ENCODE measurements at regions not wholly inside any gene's neighbourhood (a gene's known extent, or its start where the extent isn't known, plus 50 kb on each side); places are given as distances from the start of the nearest gene placed in this dataset.

GRCh38 chr2:104638190-104638858, 215.6 kb upstream of the POU3F3 start:
- TF ChIP-seq REST (IDR thresholded peaks at IDR 0.05; ENCODE audit: low read depth) (no peak), YY1 (IDR thresholded peaks at IDR 0.05; ENCODE audit: low read depth) (no peak), EP300 (IDR thresholded peaks at IDR 0.05; ENCODE audit: borderline replicate concordance) (no peak), USF1 (IDR thresholded peaks at IDR 0.05) (no peak), TAF1 (IDR thresholded peaks at IDR 0.05; ENCODE audit: low read depth) (no peak), NFIC (IDR thresholded peaks at IDR 0.05) (no peak), FOXM1 (IDR thresholded peaks at IDR 0.05; ENCODE audit: borderline replicate concordance, low read depth) (no peak), TEAD4 (IDR thresholded peaks at IDR 0.05) (no peak), CEBPB (IDR thresholded peaks at IDR 0.05) (no peak), MAX (IDR thresholded peaks at IDR 0.05) (no peak), ZBTB7A (IDR thresholded peaks at IDR 0.05; ENCODE audit: low read depth) (no peak)

- TF ChIP-seq REST (IDR thresholded peaks at IDR 0.05; ENCODE audit: low read depth) (no peak), RAD21 (IDR thresholded peaks at IDR 0.05; ENCODE audit: low read depth) (no peak), TCF12 (IDR thresholded peaks at IDR 0.05; ENCODE audit: low read depth) (no peak), TAF1 (IDR thresholded peaks at IDR 0.05; ENCODE audit: low read depth) (no peak), CREB1 (IDR thresholded peaks at IDR 0.05; ENCODE audit: low read depth) (no peak), USF1 (IDR thresholded peaks at IDR 0.05) (no peak), EGR1 (IDR thresholded peaks at IDR 0.05) (no peak), MAX (IDR thresholded peaks at IDR 0.05) (no peak), NFIC (IDR thresholded peaks at IDR 0.05) (no peak), YY1 (IDR thresholded peaks at IDR 0.05; ENCODE audit: low read depth) (no peak), EP300 (IDR thresholded peaks at IDR 0.05; ENCODE audit: borderline replicate concordance) (no peak), ZBTB7A (IDR thresholded peaks at IDR 0.05; ENCODE audit: low read depth) (no peak), CEBPB (IDR thresholded peaks at IDR 0.05) (no peak), TEAD4 (IDR thresholded peaks at IDR 0.05) (no peak), FOXM1 (IDR thresholded peaks at IDR 0.05; ENCODE audit: borderline replicate concordance, low read depth) (no peak)
Measured at GRCh38 chr2:104638859-104639202, 215.1 kb upstream of the POU3F3 start.

GRCh38 chr2:104641786-104642185, 212.1 kb upstream of the POU3F3 start:
- TF ChIP-seq ZBTB7A (IDR thresholded peaks at IDR 0.05; ENCODE audit: low read depth) (no peak), CREB1 (IDR thresholded peaks at IDR 0.05; ENCODE audit: low read depth) (no peak), MAX (IDR thresholded peaks at IDR 0.05) (no peak), NFIC (IDR thresholded peaks at IDR 0.05) (no peak), YY1 (IDR thresholded peaks at IDR 0.05; ENCODE audit: low read depth) (no peak), RAD21 (IDR thresholded peaks at IDR 0.05; ENCODE audit: low read depth) (no peak), TEAD4 (IDR thresholded peaks at IDR 0.05) (no peak), TCF12 (IDR thresholded peaks at IDR 0.05; ENCODE audit: low read depth) (no peak), TAF1 (IDR thresholded peaks at IDR 0.05; ENCODE audit: low read depth) (no peak), REST (IDR thresholded peaks at IDR 0.05; ENCODE audit: low read depth) (no peak), EGR1 (IDR thresholded peaks at IDR 0.05) (no peak), EP300 (IDR thresholded peaks at IDR 0.05; ENCODE audit: borderline replicate concordance) (no peak), USF1 (IDR thresholded peaks at IDR 0.05) (no peak)
